GM12878 (cell line): ENCODE measurements at regions not wholly inside any gene's neighbourhood (a gene's known extent, or its start where the extent isn't known, plus 50 kb on each side); places are given as distances from the start of the nearest gene placed in this dataset.

Experiments
- CBX5 ChIP-seq: sonication (generic); IDR thresholded peaks from 2 replicates; pipeline ENCODE4 v1.6.1; 2016; ENCODE audit warnings: low read depth, moderate library complexity, mild to moderate bottlenecking, inconsistent platforms
- ETV6 ChIP-seq, 2 experiments: fragments of 450-650 bp in 1 of 2; IDR thresholded peaks in 1 of 2; conservative IDR thresholded peaks in 1 of 2; 2 replicates each; pipeline ENCODE4 v1.6.1; 2014; ENCODE audit warnings: antibody characterized with exemption in 1 of 2, borderline replicate concordance in 1 of 2, low read depth in 1 of 2, mild to moderate bottlenecking in 1 of 2, moderate library complexity in 1 of 2
- TAF1 ChIP-seq: IDR thresholded peaks from 2 replicates; pipeline ENCODE4 v1.6.1; 2011; ENCODE audit warnings: mild to moderate bottlenecking, low read depth, low read length, borderline replicate concordance
- TF ChIP-seq, protein P1 (sequence below): IDR thresholded peaks from 2 replicates; pipeline ENCODE4 v1.6.1; 2011; ENCODE audit warnings: borderline replicate concordance, low read depth, mild to moderate bottlenecking, moderate library complexity, low read length; ENCODE audit not compliant: insufficient read depth, poor library complexity, severe bottlenecking
- TF ChIP-seq, protein P2 (sequence below): IDR thresholded peaks from 2 replicates; pipeline ENCODE4 v1.6.1; 2012; ENCODE audit warnings: improper control_type of control experiment, low read depth, low read length; ENCODE audit not compliant: insufficient replicate concordance

DNA sequence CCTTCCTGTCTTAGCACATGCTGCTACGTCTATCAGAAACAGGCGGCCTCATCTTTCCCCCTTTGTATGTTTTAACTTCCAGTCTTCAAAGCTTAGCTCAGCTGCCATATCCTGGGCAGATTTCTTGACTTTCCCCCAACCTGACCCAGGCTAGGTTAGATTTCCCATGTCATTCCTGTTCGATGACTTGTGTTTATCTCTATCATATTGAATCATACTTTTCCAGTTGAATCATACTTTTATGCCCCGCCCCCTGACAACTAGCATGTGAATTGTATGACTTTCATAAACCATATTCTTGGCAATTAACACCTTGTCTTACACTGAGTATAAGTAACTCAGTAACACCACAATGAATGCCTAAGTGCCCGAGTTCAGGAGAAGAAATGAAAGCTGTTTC lies 128.3 kb downstream of the CYRIA start:
- TF ChIP-seq, protein P1, sequence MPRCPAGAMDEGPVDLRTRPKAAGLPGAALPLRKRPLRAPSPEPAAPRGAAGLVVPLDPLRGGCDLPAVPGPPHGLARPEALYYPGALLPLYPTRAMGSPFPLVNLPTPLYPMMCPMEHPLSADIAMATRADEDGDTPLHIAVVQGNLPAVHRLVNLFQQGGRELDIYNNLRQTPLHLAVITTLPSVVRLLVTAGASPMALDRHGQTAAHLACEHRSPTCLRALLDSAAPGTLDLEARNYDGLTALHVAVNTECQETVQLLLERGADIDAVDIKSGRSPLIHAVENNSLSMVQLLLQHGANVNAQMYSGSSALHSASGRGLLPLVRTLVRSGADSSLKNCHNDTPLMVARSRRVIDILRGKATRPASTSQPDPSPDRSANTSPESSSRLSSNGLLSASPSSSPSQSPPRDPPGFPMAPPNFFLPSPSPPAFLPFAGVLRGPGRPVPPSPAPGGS, result no peak
- TF ChIP-seq ETV6 (conservative IDR thresholded peaks at IDR 0.05 in 1 of 2, IDR thresholded peaks at IDR 0.05 in 1 of 2; ENCODE audit: borderline replicate concordance in 1 of 2, low read depth in 1 of 2) (no peak), CBX5 (no peak), TAF1 (no peak)
- TF ChIP-seq, protein P2, sequence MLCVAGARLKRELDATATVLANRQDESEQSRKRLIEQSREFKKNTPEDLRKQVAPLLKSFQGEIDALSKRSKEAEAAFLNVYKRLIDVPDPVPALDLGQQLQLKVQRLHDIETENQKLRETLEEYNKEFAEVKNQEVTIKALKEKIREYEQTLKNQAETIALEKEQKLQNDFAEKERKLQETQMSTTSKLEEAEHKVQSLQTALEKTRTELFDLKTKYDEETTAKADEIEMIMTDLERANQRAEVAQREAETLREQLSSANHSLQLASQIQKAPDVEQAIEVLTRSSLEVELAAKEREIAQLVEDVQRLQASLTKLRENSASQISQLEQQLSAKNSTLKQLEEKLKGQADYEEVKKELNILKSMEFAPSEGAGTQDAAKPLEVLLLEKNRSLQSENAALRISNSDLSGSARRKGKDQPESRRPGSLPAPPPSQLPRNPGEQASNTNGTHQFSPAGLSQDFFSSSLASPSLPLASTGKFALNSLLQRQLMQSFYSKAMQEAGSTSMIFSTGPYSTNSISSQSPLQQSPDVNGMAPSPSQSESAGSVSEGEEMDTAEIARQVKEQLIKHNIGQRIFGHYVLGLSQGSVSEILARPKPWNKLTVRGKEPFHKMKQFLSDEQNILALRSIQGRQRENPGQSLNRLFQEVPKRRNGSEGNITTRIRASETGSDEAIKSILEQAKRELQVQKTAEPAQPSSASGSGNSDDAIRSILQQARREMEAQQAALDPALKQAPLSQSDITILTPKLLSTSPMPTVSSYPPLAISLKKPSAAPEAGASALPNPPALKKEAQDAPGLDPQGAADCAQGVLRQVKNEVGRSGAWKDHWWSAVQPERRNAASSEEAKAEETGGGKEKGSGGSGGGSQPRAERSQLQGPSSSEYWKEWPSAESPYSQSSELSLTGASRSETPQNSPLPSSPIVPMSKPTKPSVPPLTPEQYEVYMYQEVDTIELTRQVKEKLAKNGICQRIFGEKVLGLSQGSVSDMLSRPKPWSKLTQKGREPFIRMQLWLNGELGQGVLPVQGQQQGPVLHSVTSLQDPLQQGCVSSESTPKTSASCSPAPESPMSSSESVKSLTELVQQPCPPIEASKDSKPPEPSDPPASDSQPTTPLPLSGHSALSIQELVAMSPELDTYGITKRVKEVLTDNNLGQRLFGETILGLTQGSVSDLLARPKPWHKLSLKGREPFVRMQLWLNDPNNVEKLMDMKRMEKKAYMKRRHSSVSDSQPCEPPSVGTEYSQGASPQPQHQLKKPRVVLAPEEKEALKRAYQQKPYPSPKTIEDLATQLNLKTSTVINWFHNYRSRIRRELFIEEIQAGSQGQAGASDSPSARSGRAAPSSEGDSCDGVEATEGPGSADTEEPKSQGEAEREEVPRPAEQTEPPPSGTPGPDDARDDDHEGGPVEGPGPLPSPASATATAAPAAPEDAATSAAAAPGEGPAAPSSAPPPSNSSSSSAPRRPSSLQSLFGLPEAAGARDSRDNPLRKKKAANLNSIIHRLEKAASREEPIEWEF, result no peak
